GM12872 (cell line): ENCODE measurements at regions not wholly inside any gene's neighbourhood (a gene's known extent, or its start where the extent isn't known, plus 50 kb on each side); places are given as distances from the start of the nearest gene placed in this dataset.

ENCODE experiments used
- TF ChIP-seq, protein P1 (sequence below): IDR thresholded peaks from 3 replicates; pipeline ENCODE4 v1.5.1; 2011; ENCODE audit warnings: low read depth, mild to moderate bottlenecking, low read length, moderate library complexity; ENCODE audit not compliant: insufficient read depth

DNA sequence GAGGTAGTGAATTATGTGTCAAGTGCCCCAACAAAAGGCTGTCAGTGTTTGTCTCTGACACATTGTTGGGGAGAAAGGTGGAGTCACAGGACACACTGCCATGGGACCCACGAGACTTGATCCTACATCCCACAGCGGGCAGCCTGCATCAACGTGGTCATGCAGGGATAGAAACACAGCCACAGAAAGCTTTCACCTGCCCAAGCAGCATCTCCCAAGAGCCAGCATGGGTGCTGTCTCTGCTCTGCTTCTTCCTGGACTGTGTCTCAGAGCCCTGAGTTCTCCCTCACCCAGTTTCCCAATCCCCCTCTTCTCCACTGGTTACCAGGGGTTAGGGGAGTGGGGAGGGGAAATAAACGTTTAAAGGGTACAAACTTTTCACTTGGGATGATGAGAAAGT is 97.2 kb downstream of the VPREB1 start:
- TF ChIP-seq, protein P1, sequence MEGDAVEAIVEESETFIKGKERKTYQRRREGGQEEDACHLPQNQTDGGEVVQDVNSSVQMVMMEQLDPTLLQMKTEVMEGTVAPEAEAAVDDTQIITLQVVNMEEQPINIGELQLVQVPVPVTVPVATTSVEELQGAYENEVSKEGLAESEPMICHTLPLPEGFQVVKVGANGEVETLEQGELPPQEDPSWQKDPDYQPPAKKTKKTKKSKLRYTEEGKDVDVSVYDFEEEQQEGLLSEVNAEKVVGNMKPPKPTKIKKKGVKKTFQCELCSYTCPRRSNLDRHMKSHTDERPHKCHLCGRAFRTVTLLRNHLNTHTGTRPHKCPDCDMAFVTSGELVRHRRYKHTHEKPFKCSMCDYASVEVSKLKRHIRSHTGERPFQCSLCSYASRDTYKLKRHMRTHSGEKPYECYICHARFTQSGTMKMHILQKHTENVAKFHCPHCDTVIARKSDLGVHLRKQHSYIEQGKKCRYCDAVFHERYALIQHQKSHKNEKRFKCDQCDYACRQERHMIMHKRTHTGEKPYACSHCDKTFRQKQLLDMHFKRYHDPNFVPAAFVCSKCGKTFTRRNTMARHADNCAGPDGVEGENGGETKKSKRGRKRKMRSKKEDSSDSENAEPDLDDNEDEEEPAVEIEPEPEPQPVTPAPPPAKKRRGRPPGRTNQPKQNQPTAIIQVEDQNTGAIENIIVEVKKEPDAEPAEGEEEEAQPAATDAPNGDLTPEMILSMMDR = no peak

DNA sequence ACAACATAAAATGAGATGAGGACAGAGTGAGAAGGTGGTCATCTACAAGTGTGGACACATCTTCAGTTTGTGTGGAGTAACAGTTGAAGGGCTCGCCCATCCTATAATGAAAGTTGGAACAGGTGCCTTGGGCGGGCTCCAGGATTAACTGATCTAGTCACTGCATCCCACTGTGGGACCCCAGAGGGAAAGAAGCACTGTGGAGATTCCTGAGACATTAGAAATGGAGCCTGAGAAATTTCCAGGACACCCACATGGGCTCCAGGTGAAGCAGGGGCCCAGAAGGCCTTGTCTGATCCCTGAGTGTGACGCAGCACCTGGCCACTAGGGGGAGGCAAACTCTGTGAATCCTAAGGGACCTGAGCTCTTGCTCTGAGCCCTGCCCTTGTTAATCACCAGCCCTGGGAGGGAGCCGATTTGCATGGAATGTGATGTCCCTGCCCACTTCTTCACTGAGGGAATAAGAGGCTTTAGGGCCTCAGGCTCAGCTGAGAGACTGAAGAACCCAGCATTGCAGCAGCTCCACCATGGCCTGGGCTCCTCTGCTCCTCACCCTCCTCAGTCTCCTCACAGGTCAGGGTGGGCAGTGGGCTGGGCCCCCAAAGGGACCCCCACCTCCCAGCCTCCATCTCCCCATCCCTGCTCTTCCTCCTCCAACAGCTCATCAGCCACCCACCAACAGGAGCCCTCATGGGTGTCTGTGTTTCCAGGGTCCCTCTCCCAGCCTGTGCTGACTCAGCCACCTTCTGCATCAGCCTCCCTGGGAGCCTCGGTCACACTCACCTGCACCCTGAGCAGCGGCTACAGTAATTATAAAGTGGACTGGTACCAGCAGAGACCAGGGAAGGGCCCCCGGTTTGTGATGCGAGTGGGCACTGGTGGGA is 98.4 kb downstream of the VPREB1 start:
- TF ChIP-seq, protein P1 = peak; percentile 99

DNA sequence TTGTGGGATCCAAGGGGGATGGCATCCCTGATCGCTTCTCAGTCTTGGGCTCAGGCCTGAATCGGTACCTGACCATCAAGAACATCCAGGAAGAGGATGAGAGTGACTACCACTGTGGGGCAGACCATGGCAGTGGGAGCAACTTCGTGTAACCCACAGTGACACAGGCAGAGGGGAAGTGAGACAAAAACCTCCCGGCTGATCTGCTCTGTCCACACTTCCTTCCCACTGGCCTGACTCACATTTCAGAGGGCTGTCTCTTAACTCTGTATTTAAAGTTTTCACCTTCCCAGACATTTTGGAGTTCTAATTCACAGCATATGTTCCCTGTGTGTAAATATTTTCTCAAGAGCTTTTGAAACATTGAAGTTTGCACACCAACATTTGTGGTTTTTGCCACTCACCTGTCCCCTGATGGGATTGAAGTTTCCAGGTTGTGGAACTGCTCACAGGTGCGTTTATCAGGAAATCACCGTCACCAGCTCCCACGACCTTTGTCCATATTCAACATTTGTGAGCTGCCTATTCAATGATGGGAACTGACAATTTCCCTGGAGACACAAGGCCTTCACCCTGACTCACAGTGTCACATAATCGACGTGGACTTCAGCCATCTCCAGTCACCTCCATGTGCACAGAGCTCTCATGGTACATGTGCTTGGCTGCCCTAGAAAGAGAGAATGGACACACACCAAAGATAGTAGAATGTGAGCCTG is 99.2 kb downstream of the VPREB1 start:
- TF ChIP-seq, protein P1 = no peak

DNA sequence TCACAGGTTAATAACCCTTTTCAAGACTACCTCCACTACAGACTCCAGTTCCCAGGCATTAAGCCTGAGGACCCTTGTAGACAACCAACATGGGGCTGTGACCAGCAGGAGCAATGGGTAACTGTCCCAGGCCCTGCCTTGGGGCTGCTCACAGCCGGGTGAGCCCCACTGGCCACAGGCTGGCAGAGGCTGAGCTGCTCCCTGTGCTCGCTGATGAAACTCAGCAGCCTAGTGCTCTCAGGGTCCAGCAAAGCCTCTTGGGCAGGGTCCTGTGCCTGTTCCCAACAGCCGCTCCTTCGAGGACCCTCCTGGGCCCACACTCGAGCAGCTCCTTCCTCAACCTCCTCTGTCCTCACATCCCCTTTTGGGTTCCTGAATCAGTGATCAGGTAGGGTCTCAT is 99.8 kb downstream of the VPREB1 start:
- TF ChIP-seq, protein P1 = no peak

DNA sequence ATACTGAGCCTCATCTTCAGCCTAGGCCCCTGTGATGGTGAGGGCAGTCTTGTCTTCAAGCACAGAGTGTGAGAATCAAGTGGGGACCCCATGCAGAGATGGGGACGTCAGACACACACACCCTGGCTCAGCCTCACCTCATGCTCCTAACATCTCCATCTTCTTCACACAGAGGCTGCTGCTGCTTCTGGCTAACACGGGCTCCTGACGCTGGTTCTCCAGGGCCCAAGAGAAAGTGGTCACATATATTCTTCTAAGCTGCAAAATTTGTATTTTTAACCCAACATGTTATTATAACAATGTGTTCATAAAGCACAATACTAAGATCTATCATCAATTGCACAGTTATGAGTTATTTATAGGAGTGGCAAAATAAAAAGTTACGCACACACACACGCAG is 101.2 kb downstream of the VPREB1 start:
- TF ChIP-seq, protein P1 = no peak

DNA sequence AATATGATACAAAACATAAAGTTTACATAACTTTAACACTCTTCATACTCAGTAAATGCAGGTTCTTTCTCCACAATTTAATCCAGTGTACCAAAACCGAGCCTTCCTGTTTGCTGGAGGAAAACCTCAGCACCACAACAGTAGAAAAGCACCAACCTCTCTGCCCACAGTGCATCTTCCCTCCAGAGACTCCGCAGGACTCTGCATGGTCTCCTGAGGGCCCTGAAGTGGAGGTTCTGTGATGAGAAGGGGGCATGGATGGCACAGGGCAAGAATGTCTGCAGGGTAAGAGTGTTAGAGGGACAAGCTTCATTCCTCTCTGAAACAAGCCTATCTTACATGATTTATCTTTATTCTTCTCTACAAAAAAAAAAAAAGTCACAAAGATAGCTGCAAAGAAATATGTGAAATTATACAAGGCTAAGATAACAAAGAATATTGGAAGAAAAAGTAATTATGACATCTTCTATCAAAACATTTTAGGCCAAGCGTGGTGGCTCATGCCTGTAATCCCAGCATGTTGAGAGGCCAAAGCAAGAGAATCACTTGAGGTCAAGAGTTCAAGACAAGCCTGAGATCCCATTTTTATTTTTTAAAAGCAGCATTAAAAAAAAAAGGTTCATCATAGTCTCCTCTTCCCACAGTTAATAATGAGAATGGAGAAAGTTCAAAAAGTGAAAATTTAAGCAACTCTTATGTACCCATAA is 102.0 kb downstream of the VPREB1 start:
- TF ChIP-seq, protein P1 = no peak
